SW 1271 (cell line): ENCODE measurements at regions not wholly inside any gene's neighbourhood (a gene's known extent, or its start where the extent isn't known, plus 50 kb on each side); places are given as distances from the start of the nearest gene placed in this dataset.

Experiments
- DNase-seq, 2 experiments: peaks; one replicate each; lab custom pipeline; 2025; lab: John Stamatoyannopoulos, UW

DNA sequence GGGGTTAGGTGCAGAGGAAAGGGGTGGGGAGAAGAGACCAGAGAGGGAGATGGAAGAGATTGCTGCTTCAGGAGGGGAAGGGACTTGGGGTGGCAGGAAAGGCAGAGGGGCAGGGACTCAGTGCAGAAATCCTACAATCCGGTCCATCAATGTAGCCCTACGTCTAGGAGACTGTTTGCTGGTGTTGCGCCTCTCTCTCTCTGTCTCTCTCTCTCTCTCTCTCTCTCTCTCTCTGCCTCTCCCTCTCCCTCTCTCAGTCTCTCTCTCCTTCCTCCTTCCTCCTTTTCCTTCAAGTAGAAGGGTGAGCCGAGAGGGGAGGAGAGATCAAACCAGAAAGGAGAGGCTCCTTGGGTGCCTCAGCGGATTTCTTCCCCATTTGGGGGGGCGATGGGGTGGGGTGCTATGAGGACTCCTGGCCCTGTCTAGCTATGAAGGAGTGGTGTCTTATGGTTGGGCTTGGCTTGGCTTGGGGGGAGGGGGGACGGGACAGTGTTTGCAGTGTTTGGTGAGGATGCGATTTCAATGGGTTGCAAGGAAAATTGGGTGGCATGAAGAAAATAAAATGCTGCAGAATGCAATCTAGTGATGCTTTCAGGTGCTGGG, 181.2 kb downstream of the TBXT start:
- no peak for DNase-seq

DNA sequence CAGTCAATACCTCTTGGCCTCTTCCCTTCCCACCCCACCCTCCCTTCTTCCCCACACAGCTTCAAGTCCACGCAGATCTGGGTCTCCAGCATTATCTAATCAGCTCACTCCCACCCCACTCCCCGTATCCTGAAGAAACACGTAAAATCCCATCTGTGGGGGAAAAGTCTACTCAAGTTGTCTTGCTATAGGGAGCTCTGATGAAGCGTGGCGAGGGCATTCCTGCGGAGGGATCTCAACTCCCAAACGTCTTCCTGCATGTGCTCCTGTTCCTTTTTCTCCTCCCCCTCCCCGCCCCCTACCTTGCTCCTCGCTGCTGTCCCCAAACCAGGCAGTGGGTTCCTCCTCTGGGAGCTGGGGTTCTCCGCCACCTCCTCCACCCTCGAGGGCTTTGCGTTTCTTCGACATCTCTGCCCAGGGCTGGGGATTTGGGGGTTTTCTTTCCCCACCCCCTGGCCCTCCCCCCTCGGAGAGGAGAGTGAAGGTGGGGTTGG, 181.8 kb downstream of the TBXT start:
- DNase-seq: no peak

DNA sequence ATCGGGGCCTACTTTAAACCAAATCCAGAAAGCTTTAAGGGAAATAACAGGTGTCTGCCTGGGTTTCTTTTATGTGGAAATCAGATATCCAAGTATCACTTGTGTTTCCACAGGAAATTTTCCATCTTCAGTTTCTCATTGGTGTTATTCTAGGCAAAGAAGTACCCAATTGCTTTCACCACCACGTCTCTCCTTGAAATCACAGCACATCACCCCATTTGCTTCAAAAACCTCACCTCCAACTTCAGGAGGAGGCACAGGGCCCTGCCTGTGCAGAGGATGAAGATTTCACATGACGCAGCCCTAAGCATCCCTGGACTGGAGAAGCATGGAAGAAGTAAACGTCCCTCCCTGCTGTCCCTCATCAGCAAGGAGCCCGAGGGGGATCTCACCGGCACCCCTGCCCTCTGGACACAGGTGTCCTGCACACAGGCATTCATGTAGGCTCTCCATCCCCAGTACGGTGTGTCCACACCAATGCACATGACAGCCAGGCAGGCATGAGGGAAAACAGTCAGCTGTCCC, 182.3 kb downstream of the TBXT start:
- no peak for DNase-seq

DNA sequence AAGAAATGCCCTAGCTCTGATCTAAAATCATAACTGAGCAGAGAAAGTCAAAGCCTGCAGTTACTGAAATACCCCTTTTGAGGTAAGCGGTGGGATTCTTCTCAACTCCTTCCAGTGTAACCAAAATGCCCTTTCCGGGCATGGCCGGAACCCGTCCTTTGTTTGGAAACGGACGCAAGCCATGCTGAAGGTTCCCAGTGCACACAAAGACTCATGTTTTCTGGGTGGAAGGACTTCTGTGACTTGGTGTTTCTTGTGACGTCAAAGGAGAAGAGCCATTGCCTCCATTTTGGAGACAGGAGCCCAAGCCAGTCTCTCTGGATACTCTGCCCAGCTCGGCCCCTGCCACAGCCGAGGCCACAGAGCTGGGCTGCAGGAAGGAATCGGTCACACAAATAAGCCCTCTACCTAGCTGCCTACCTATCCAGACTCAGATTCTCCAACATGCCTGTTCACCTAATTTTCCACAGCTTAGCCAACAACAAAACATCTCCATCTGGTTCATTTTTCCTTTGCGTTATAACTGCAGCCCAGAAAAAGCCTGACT, 182.8 kb downstream of the TBXT start:
- no peak for DNase-seq

DNA sequence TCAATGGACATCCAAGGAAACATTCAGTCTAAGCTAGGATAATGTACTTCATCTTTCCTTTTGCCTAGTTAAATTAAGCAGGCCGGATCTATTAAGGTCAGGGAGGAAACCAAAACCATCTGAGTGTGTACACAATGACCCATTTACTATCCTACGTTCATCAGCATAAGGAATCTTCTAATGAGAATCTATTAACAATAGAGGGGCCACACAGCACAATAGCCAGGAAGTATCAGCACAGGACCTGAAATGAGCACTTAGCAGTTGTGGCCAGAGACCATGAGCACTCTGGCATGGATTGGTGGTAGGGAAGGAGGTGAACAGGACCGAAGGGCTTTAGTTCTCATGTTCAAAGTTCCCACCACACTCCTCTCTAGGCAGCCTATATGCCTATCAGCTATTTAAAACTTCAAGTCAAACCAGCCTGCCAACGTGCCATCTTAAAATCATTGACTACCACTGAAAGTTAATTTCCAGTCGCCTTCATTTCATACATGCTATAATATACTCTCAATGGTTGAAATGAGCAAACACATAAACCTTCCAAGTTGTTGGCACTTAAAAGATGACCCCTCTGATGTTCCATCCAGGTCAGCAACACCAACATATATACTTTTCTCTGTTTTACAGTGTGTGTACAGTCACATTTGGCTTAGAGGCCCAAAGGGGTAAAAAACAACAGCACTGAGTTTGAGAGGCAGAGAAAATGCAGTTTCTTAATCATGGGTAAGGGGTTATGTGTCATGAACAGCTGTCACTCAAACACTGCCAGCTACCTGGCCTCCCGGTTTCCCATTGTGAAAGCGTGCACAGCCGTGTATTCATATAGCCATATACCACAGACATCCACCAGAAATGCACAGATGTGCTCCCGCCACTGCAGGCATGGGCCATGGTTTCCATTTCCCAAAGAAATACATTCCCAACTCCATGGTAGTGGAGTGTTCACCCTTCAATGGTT, 184.3 kb downstream of the TBXT start:
- no peak for DNase-seq

DNA sequence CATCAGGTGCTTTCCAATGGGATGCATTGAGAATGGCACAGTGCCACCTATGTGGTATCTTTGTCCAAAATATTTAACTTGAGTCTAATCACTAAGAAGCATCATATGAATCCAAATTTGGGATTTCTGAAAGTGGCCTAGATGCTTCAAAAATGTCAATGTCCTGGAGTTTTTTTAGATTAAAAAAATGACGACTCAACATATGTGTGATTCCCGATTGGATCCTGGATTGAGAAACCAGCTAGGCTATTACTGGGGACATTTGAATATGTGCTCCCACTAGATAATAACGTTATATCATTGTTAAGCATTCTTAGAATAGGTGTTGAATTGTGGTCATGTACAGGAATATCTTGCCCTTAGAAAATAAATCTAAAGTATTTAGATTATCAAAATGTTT, 189.2 kb downstream of the TBXT start:
- no peak for DNase-seq

DNA sequence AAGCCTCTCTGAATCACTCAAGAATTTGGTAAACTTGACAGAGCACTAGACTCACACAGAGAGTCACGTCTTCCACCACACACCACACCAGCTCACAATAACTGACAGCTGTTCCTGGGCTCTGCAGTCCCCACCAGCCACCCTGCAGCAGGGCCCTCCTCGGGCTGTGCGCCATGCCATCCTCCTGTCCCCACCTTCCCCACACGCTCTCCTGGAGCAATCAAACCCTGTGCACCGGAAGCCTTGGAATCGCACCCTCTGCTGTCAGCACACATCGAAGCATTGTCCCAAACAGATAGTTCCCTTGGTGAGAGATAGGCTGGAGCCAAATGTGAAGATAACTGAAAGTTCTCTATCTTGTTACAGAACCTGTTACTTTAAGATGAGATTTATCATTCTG, 191.0 kb downstream of the TBXT start:
- DNase-seq: no peak

DNA sequence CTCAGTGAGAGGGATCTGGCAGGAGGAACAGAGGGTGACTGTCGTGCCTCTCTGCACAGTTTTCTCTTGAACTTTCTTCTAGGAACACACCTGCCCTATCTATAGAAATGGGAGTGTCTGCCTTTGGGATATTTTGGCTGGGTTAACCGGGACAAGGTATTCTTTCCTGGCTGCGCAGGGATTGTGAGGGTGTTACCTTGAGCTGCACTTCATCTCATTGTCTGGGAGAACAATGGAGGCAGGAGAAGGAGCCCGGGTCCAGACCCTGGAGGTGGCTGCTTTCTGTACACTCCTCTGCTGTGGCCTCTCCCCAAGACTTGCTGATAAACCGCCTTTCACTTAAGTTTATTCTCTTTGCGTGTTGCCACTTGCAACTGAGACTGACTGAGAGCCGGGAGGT, 192.8 kb downstream of the TBXT start:
- DNase-seq: no peak

DNA sequence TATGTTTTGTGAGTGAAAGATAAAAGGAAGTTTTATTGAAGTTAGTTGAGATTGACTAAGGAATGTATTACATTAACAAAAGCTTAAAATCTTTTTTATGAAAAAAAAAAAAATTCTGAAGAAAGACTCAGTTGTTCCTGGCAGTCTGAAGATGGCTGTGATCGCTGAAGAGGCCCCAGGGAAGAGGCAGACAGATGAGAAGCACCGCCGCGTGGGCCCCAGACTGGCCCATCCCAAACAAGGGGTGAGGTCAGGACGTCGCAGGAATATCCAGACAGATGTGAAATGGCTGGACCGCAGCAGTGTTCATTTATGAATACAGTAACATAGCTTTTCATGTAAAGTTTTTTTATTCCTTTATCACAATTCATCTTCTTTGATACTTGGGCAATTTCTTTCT, 194.2 kb downstream of the TBXT start:
- no peak for DNase-seq

DNA sequence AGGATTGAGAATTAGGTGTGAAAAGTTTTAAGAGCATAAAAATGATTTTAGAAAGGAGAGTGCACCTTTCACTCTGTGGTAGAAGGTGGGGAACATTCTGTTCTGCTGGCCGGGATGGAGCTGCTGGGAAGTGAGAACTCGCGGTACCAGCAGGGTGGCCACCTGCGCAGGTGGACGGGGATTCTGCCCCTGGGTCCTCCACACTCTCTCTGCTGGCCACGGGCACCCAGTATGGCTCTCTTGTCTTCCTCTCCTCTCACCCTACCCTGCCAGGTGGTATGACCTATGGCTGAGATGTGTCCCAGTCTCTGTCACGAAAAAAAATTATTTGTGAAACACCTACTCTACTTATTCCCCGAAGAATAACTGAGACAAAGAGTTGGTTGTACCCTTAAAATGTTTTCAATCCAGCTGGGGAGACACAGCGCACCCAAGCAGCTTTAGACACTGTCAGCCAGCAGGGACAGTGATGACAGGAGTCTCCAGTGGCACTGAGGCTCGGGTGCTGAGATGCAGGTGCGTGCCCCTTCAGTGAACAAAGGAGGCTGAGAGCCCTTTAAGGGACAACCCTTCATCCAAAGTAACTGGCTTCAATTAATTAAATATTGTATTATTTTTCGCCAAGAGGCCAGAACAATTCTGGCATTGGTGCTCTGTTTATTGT, 195.4 kb downstream of the TBXT start:
- no peak for DNase-seq

DNA sequence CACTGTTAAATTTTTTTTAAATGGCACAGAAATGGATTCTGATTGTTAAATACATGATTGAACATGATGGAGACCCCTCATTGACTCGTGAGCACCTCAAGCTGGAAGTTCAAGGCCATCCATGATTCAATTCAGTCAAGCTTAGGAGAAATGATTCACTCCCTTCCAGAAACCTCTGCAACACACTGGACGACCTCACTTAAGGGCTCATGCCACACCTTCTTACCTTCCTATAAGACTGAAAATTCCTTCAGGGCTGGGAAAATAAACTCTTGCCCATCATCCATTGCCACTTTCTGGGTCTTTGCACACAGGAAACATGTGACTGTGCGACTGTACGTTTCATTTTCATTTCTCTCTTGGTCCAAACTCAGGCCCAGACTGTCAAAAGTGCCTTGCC, 196.4 kb downstream of the TBXT start:
- no peak for DNase-seq

DNA sequence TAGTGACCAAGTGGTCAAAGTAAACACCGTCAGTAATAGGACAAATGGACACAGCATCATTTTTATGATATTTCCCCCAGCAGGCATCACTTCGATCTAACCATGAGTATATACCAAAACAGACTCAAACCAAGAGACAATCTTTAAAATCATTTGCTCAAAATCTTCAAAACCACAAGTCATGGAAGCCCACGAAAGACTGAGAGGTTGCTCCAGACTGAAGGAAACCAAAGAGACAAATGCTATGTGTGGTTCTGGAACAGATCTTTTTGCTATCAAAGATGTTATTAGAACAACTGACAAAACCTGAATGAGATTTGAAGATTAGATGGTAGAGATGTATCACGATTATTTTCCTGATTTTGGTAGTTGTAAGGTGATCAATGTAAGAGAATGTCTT, 197.7 kb downstream of the TBXT start:
- DNase-seq: no peak

DNA sequence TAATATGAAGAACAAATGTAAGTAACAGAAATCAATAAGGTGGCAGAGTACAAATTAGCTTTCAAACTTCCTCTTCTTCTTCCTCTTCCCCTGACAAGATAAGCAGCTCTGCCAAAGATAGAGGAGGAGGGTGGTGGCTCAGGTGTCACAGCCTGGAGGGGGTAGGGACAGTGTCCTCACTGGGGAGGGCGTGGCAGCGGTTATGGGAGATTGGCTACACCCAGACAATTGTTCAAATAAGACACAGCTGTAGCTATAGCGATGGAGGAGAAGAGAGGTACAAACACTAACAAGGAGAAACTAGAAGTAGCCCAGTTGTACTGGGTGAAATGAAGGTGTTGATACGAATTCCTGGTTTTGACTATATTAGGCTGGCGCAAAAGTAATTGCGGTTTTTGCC, 198.5 kb downstream of the TBXT start:
- DNase-seq: no peak

DNA sequence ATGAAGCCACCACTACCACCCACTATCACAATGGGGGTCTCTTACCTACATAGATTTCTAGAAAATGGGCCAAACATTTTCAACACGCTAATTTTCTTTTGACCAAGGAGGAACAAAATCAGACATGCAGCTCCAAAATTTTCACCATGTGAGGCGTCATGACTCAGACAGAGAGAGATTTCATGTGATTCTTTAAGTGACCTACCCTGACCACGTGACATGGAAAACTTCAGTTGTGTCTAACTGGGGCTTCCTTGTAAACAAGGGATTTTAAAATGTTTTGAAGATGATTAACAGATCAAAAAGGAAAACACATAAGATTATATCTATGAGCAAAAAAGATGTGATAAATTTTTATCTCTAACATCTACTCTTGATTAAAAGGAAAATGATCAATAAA, 199.2 kb downstream of the TBXT start:
- no peak for DNase-seq

DNA sequence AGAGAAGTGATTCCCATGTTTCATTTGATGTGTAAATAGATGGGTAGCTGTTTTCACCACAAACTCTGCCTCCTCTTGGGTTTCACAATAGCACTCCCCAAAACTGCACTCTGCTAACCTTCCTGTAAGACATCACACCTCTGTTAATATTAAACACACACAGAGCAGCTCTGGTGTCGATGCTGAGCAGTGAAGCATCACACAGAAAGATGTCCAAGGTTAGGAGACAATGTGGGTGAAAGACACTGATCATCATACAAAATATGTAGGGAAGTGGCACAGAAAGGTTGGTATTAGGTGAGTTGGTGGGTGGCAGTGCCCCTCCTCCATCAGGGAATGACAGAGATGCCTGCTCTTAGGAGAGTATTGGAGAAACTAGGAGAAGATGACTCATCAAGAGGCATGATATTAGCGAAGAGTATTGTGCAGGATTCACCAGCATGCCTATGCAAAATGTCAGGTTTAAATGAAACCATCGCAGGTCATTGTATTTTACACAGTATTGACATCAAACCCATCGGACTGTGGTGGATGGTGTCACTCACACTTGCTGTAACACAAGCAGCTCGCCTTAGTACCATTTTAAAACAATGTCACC, 199.7 kb downstream of the TBXT start:
- DNase-seq: no peak

DNA sequence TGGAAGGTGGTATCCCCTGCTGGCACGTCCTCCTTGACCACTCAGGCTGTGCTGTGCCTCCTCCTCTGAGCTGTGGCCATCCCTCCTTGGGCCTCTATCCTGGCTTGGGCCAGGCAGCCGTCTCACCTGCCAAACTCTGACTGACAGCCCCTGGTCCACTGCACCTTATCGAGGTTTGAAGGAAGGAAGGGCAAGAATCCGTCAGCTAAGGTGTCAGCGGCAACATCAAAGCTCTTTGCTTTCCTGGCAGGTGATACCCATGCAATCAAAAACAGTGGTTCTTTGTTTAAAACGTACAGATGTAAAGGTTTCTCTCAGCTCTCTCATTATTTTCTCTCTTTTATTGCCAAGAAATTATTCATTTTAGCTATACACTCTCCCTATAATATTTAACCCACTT, 203.9 kb downstream of the TBXT start:
- no peak for DNase-seq

DNA sequence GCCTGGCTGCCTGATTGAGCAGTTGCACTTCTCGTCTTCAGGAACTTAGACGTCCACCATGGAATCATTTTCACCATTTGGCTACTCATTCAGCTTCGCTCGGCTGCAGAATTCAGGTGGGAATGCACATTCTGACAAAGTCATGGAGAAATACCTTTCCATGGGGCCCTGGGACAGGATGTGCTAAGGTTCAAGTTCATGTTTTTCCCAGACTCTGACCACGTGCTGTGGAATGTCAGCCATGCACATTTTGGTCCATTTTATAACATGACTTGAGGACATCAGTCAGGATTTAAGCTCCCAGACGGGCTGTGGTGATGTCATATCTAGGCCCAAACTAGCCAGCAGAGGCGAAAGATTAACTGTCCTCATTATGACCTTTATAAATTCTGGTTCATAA, 205.3 kb downstream of the TBXT start:
- no peak for DNase-seq

DNA sequence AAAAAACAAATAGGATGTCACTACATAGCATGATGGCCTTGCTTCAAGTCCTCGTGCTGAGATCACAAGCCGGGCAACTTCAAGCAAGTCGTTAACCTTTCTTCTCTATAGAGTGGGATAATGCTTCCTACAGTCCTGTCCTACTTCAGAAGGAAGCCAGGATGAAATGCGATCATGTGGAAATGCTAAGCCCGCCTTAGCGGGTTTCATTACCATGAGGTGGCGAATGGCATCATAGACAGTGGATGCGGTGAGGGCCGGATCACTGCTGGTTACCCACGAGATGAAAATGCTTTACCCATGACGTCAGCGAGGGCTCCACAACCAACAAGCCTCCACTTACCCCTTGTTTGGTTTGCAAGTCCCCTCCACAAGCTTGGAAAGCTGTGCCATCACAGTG, 206.4 kb downstream of the TBXT start:
- DNase-seq: no peak

DNA sequence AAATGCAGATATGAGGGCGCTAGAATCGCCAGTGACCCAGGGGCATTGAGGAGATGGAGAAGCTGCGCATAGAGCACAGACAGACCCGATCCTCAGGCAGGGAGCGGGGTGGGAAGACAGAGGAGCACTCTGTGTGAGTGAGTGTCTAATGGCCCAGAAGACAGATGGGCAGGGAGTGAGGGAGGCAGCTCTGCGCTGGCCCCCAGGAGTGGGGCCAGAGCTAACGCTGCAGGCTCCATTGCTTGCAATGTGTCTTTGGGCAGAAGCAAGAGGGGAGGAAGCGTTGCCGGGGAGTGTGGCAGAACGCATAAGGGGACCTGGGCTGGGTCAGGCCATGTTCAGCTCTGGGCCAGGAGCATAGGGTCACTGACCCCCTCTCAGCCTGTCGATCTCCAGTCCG, 207.0 kb downstream of the TBXT start:
- no peak for DNase-seq

DNA sequence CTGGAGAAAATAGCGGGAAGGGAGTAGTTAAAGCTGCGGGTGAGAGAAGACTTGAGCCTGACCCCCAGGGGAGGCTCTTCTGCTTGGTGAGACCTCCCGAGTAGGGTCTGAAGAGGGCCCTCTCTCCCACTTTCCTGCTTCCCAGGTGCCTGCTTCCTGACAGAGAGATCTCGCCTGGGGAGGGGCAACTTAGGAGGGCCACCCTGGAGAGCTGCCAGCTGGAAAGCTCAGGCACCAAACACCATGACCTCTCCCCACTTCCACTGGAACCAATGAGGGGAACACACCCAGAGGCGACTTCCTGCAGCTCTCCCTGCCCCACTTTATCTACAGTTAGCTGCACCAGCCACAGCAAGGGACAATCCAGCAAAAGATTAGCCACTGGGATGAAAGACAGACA, 208.0 kb downstream of the TBXT start:
- no peak for DNase-seq

DNA sequence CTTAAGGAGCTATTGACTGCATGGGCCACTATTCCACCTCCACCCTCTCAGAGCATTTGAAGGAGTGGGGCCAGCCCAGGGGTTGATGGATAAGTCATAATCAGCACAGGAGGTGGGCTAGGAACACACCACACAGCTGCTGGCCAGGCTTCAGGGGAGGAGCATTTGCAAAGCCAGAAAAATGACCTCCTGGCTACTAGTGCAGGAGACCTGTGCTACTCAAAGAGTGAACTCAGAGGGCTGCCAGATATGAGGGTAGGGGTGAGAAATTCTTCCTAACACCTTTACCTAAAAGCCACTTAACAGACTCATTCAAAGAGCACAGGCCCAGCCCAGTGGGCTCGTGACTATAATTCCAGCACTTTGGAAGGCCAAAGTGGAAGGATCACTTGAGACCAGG, 210.8 kb downstream of the TBXT start:
- DNase-seq: no peak

DNA sequence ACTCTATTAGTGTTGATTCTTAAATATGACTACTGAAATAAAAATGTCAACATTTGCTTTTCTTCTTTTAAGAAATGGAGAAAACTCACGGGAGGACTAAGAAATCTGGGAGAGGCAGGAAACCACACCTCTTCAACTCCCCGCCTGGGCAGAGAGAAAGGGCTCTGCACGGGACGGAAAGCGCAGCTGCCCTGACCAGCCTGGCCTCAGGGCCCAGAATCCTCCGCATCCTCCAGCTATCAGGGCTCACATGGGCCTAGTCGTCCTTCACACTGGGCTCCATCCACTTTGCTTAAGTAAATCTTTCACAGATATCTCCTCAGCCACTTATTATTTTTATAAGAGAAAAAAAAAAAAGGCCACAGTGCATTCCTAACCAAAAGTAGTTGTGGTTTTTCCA, 215.1 kb downstream of the TBXT start:
- DNase-seq: no peak
